ENCODE measurements at regions not wholly inside any gene's neighbourhood (a gene's known extent, or its start where the extent isn't known, plus 50 kb on each side); places are given as distances from the start of the nearest gene placed in this dataset.

- Mint-ChIP-seq H3K36me3 (ENCODE audit: low read depth) (no peaks in the 10 kb centered on the region), H3K9me3 (ENCODE audit: low read depth) (no peaks in the 10 kb centered on the region), H3K27ac (ENCODE audit: unreplicated experiment) (no peak overlapping the region), H3K4me3 (ENCODE audit: unreplicated experiment) (no peak overlapping the region), H3K27me3 (ENCODE audit: low read depth) (no peaks in the 10 kb centered on the region), H3K4me1 (ENCODE audit: low read depth) (peaks cover 11% of the 10 kb centered on the region)
- no peak for DNase-seq (ENCODE audit: low spot score)
- TF ChIP-seq CTCF (IDR thresholded peaks at IDR 0.05): no peak
These were observed 146.9 kb upstream of the ZMIZ1 start for GRCh38 chr10:78921895-78922294.

DNA sequence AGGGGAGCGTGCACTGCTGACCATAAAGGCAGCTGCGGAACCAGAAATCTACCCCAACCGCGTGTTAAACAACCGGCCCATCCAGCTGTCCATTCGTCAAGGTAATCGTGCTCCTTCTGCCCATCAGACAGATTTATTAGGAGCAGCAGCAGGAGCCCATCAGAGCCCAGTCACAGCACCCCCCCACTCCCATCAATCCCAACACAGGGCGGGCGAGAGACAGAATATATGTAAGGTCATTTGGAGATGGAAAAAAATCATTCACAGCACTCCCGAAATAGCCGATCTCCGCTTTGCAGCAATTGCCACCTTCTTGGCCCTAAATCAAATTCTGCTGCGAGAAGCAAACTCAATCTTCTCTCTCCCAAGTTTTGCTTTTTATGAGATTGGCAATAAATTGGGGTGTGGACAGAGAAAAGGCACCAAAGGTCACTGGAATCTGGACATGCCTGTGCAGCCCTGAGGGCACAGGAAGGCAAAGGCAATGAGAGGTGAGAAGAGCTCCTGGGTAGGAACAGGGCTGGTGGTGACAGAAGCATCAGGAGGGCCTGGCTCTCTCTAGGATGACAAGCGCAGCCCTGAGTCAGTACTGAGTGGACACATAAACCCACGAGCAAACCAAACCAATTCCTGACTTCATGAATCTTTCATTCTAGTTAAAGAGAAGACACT is 145.0 kb upstream of the ZMIZ1 start:
- Mint-ChIP-seq H3K36me3 (ENCODE audit: low read depth) (no peaks in the 10 kb centered on the region), H3K27me3 (ENCODE audit: low read depth) (no peaks in the 10 kb centered on the region), H3K9me3 (ENCODE audit: low read depth) (no peaks in the 10 kb centered on the region), H3K4me3 (ENCODE audit: unreplicated experiment) (no peak overlapping the region), H3K27ac (ENCODE audit: unreplicated experiment) (no peak overlapping the region), H3K4me1 (ENCODE audit: low read depth) (peaks cover 11% of the 10 kb centered on the region)
- no peak for TF ChIP-seq CTCF (IDR thresholded peaks at IDR 0.05)
- no peak for DNase-seq (ENCODE audit: low spot score)

DNA sequence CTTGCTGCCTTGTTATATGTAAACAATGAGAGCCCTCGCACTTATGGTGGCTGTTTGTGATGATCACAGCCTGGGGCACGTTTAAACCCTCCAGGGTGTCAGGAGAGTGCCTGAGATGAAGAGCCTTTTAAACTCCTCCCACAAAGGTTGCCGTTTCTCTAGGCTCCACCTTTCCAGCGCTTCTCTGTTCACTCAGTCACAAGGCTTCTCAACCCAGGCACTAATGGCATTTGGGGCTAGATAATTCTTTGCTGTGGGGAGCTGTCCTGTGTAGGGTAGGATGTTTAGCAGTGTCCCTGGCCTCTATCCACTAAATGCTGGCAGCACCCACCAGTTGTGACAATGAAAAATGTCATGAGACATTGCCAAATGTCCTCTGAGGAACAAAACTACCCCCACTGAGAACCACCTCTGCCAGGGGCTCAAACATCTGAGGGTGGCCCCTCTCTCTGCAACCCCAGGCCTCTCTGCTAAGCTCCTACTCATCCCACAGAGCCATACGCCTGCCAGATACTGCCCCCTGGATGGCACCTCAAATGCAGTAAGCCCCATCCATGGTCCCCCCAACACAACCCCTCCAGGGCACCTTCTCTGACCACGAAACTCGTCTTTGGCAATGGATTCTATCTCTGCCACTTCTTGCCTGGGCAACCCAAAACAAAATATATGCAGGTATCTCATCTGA is 144.3 kb upstream of the ZMIZ1 start:
- Mint-ChIP-seq H3K4me1 (ENCODE audit: low read depth) (peaks cover 11% of the 10 kb centered on the region), H3K4me3 (ENCODE audit: unreplicated experiment) (no peak overlapping the region)
- TF ChIP-seq CTCF (IDR thresholded peaks at IDR 0.05): no peak

DNA sequence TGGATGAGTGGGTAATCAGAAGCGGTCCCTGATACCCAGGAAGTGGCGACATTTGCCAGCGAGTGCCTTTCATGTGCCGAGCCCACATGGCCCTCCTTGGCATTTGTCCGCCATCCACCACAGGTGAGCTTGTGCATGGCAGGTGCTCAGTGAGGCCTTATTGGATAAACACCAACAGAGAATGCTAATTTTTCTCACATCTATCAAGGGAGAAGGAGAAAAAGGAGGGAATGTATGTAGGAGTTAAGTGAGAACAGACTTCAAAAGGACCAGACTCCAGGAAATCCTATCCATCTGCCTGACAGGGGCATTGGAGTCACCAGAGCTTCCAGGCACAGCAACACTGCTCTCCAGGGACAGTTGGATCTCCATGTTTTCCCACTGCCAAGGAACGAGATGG is 143.5 kb upstream of the ZMIZ1 start:
- H3K36me3 Mint-ChIP-seq (ENCODE audit: low read depth): no peaks in the 10 kb centered on the region
- no peak for TF ChIP-seq CTCF (IDR thresholded peaks at IDR 0.05)
- H3K9me3 Mint-ChIP-seq (ENCODE audit: low read depth): no peaks in the 10 kb centered on the region
- H3K4me1 Mint-ChIP-seq (ENCODE audit: low read depth): peaks cover 12% of the 10 kb centered on the region
- DNase-seq (ENCODE audit: low spot score): no peak
- no peak overlapping the region for H3K4me3 Mint-ChIP-seq (ENCODE audit: unreplicated experiment)
- H3K27me3 Mint-ChIP-seq (ENCODE audit: low read depth): no peaks in the 10 kb centered on the region
- no peak overlapping the region for H3K27ac Mint-ChIP-seq (ENCODE audit: unreplicated experiment)

More for the DNA sequence above, 144.3 kb upstream of the ZMIZ1 start:
- Mint-ChIP-seq H3K36me3 (ENCODE audit: low read depth) (no peaks in the 10 kb centered on the region), H3K27ac (ENCODE audit: unreplicated experiment) (no peak overlapping the region), H3K27me3 (ENCODE audit: low read depth) (no peaks in the 10 kb centered on the region), H3K9me3 (ENCODE audit: low read depth) (no peaks in the 10 kb centered on the region)
- no peak for DNase-seq (ENCODE audit: low spot score)

DNA sequence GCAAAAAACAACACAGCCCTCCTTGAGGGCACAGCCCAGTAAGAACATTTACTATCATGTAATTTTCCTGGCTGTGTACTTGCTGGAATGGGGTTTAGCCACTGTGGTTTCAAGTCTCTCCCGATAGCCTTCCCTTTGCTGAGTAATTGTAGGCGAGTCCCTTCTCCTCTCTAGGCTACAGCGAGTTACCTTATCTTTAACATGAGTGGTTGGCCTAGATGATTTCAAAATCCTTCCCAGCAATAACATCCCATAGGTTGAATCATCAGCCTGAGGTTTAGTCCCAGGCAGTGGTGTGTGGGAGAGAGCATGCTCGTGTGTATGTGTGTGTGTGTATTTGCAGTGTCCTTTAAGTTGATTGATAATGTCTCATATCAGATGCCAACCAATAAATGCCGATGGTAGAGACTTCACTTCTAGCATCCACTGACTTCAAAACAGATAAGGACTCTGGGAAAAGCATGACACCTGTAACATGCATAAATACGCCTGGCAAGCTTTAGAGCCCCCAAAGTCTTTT is 142.9 kb upstream of the ZMIZ1 start:
- no peaks in the 10 kb centered on the region for H3K9me3 Mint-ChIP-seq (ENCODE audit: low read depth)
- H3K27me3 Mint-ChIP-seq (ENCODE audit: low read depth): no peaks in the 10 kb centered on the region
- no peak for TF ChIP-seq CTCF (IDR thresholded peaks at IDR 0.05)
- no peak for DNase-seq (ENCODE audit: low spot score)
- no peaks in the 10 kb centered on the region for H3K36me3 Mint-ChIP-seq (ENCODE audit: low read depth)
- H3K27ac Mint-ChIP-seq (ENCODE audit: unreplicated experiment): no peak overlapping the region
- no peak overlapping the region for H3K4me3 Mint-ChIP-seq (ENCODE audit: unreplicated experiment)
- H3K4me1 Mint-ChIP-seq (ENCODE audit: low read depth): peaks cover 18% of the 10 kb centered on the region
